Prostate gland (tissue), 2 donors: ENCODE measurements at regions not wholly inside any gene's neighbourhood (a gene's known extent, or its start where the extent isn't known, plus 50 kb on each side); places are given as distances from the start of the nearest gene placed in this dataset.

Experiments
- DNase-seq: peaks from one replicate; pipeline ENCODE4 v3.0.0-alpha.2; 2019; ENCODE audit warnings: low spot score
- H3K27ac ChIP-seq, 2 donors: fragments of 200-600 bp; sonication (generic); 2 replicates each; pipeline ENCODE4 v1.5.1; 2017 to 2019
- H3K27me3 ChIP-seq: fragments of 200-600 bp; sonication (generic); replicated peaks from 2 replicates; pipeline ENCODE4 v1.5.1; 2019; ENCODE audit not compliant: insufficient read depth
- H3K36me3 ChIP-seq, 2 donors: fragments of 200-600 bp; sonication (generic); 1 replicate in 1 of 2; 2 replicates in 1 of 2; pipeline versions ENCODE4 v1.5.1 to v1.8.1; 2017 to 2019
- H3K4me1 ChIP-seq: fragments of 200-600 bp; sonication (generic); replicated peaks from 2 replicates; pipeline ENCODE4 v1.5.1; 2019
- H3K4me3 ChIP-seq, 2 donors: fragments of 200-600 bp; sonication (generic); 2 replicates each; pipeline ENCODE4 v1.5.1; 2017 to 2019
- H3K9me3 ChIP-seq: fragments of 200-600 bp; sonication (generic); 2 replicates; pipeline ENCODE4 v1.5.1; 2017
- POLR2A ChIP-seq: fragments of 450-650 bp; IDR thresholded peaks from one replicate; pipeline ENCODE4 v1.6.1; 2016; ENCODE audit warnings: antibody characterized with exemption, mild to moderate bottlenecking
- POLR2AphosphoS5 ChIP-seq: sonication (generic); formaldehyde crosslinking; IDR thresholded peaks from one replicate; pipeline ENCODE4 v1.6.1; 2017; ENCODE audit warnings: antibody characterized with exemption
- WGBS: methylation state at CpG from one replicate; pipeline ENCODE4 v1.1.5; 2018; 5-methylcytosine and 5-hydroxymethylcytosine counted together
- intact Hi-C: fragments of 100-400 bp; cut with DNase I; formaldehyde crosslinking; loops from one replicate; pipeline ENCODE4 v1.14.2; 2022
- TF ChIP-seq, protein P1 (sequence below), 4 experiments: fragments of 200-600 bp in 2 of 4; fragments of 450-650 bp in 2 of 4; sonication (generic) in 2 of 4; IDR thresholded peaks; 1 replicate in 3 of 4; 2 replicates in 1 of 4; pipeline ENCODE4 v1.5.1; 2016 to 2019; ENCODE audit warnings: antibody characterized with exemption in 4 of 4, mild to moderate bottlenecking in 2 of 4, moderate library complexity in 2 of 4

DNA sequence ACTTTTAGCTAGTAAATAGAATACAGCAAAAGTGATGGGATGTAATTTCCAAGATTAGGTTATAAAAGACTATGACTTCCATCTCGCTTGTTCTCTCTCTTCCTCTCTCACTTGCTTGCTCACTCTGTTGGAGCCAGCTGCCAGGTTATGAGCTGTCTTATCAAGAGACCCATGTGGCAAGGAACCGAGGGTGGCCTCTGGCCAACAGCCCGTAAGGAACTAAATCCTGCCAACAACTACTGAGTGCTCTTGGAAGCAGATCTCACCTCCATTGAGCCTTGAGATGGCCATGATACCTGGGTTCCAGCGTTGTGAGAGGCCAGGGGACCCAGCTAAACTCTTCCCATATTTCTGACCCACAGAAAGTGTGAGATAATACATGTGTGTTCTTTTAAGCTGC, 636.1 kb downstream of the ACTL7B start:
- Histone ChIP-seq H3K9me3 (no peaks in the 10 kb centered on the region), H3K27me3 (no peaks in the 10 kb centered on the region), H3K4me1 (no peaks in the 10 kb centered on the region), H3K36me3 (no peaks in the 10 kb centered on the region), H3K27ac (no peak overlapping the region), H3K4me3 (no peak overlapping the region)
- 88% methylated on average over 4 of the region's 4 CpGs for WGBS
- TF ChIP-seq POLR2A = no peak
- TF ChIP-seq, protein P1, sequence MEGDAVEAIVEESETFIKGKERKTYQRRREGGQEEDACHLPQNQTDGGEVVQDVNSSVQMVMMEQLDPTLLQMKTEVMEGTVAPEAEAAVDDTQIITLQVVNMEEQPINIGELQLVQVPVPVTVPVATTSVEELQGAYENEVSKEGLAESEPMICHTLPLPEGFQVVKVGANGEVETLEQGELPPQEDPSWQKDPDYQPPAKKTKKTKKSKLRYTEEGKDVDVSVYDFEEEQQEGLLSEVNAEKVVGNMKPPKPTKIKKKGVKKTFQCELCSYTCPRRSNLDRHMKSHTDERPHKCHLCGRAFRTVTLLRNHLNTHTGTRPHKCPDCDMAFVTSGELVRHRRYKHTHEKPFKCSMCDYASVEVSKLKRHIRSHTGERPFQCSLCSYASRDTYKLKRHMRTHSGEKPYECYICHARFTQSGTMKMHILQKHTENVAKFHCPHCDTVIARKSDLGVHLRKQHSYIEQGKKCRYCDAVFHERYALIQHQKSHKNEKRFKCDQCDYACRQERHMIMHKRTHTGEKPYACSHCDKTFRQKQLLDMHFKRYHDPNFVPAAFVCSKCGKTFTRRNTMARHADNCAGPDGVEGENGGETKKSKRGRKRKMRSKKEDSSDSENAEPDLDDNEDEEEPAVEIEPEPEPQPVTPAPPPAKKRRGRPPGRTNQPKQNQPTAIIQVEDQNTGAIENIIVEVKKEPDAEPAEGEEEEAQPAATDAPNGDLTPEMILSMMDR (IDR thresholded peaks at IDR 0.05) = no peak
- TF ChIP-seq POLR2AphosphoS5 = no peak
- DNase-seq = no peak
- intact Hi-C loops = no loop called here

DNA sequence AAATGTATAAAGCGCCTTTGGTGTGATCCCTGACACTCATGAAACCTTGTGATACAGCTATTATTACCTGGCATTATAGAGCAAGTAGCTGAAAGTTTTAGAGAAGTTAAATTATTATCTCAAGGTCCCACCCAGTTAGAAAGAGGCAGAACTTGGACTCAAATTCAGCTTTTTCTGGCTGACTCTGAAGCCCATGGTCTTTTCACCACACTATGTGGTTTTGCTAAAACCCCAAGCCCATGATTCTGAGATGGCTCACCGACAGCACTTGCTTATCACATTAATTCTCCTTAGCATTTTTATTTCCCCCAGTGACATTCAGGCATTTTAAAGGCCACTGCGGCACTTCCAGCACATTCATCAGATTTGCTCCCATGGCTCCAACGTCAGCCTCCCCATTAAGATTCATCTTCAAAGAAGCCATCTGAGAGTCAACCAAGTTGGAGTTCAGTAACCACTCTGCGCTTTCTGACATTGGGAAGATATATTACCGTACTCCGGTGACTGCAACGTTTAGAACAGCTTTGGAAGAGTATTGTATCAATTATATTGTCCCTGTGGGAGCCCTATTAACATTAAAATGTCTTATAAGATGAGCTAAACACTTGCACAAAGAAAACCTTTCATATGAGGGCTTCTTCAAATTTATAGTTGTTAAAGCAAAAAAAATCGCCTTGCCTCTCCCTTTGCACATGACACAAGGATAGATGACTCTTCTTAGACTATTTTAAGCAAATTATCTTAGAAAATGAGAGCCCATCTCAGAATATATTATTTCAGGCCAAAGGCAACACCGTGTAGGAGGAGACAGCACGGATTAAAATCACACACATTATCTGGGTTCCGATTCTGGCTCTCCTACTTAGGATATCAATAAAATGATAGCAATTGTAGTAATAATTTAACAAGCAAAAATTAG, 638.1 kb downstream of the ACTL7B start:
- intact Hi-C loops = no loop called here
- no peak overlapping the region for H3K4me3 ChIP-seq
- WGBS = 73% methylated on average over 12 of the region's 12 CpGs
- no peak for DNase-seq
- H3K27ac ChIP-seq = no peak overlapping the region
- no peaks in the 10 kb centered on the region for H3K27me3 ChIP-seq
- H3K4me1 ChIP-seq = no peaks in the 10 kb centered on the region
- TF ChIP-seq, protein P1 (IDR thresholded peaks at IDR 0.05) = no peak
- no peak for TF ChIP-seq POLR2A
- no peak for TF ChIP-seq POLR2AphosphoS5
- H3K36me3 ChIP-seq = no peaks in the 10 kb centered on the region
- H3K9me3 ChIP-seq = no peaks in the 10 kb centered on the region

DNA sequence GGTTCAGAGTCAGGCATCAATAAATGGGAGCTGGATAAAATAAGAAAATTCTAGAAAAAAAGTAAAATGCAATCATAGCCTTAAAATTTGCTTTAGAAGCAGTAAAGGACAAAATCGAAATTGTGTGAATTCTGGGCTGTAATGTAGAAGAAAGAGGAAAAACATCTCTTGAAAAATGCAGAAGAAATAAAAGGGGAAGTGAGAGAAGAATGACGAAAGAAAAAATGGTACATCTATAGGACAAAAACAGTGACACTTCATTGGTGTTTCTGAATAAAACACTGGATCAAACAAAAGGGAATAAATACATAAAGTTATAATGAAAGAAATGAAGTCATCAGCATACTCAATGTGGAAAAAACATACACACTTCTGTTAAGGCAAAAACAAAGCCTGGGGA, 642.3 kb downstream of the ACTL7B start:
- no peak for DNase-seq
- WGBS = 84% methylated on average over 2 of the region's 2 CpGs
- no peaks in the 10 kb centered on the region for H3K27me3 ChIP-seq

DNA sequence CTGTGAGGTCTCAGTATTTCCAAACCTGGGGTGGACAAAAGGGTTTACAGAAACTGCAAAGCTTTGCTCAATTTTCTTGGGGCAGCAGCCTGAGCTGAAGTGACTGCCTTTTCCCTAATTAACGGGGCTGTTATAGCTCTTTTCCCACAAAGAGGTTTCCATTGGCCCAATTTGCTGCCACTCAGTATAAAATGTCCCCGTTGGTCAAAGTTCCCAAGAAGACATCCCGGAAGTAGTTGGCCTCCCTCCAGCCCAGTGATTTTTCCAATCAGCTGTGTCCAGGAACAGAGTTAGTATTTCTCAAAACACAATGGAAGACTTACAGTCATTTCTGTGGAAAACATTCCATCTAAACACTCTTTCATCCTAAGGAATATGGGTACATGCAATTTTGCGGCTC, 643.6 kb downstream of the ACTL7B start:
- Histone ChIP-seq H3K4me3 (no peak overlapping the region), H3K27me3 (no peaks in the 10 kb centered on the region), H3K27ac (no peak overlapping the region), H3K4me1 (no peaks in the 10 kb centered on the region), H3K9me3 (no peaks in the 10 kb centered on the region), H3K36me3 (no peaks in the 10 kb centered on the region)
- WGBS = 83% methylated on average over 4 of the region's 4 CpGs
- TF ChIP-seq, protein P1 (IDR thresholded peaks at IDR 0.05) = no peak
- no peak for TF ChIP-seq POLR2AphosphoS5
- no peak for DNase-seq
- intact Hi-C loops = no loop called here

More for the DNA sequence above, 642.3 kb downstream of the ACTL7B start:
- no peaks in the 10 kb centered on the region for H3K9me3 ChIP-seq
- H3K4me3 ChIP-seq = no peak overlapping the region
- no peak overlapping the region for H3K27ac ChIP-seq
- intact Hi-C loops = no loop called here
- TF ChIP-seq POLR2AphosphoS5 (no peak), POLR2A (no peak)
- TF ChIP-seq, protein P1 (IDR thresholded peaks at IDR 0.05) = no peak
- no peaks in the 10 kb centered on the region for H3K36me3 ChIP-seq
- no peaks in the 10 kb centered on the region for H3K4me1 ChIP-seq

DNA sequence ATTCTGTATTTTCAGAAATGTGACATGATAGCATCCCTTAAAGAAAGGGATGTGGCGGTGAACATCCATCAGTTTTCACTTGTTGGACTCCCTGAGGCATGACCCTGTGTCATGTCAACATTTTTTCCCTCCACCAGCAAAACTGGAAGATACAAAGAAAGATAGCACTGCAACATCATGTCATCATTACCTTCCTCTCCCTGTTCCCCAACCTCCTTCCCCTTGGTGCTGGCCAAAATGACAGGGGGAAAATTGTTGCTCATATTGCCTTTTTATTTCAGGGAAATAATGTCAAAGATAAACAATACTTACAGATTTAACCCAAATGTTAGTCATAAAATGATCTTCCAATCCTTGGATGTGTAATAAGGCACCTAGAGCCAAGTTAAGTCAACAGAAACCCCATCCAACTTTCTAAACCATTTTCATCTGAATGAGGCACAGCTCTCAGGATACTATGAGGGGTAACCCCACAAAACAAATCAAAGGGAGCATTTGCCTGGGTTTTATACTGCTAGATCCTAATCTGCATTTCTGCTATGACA, 644.3 kb downstream of the ACTL7B start:
- intact Hi-C loops = no loop called here
- WGBS = 87% methylated on average over 1 of the region's 1 CpG
- Histone ChIP-seq H3K36me3 (no peaks in the 10 kb centered on the region), H3K9me3 (no peaks in the 10 kb centered on the region), H3K4me1 (no peaks in the 10 kb centered on the region), H3K27ac (no peak overlapping the region), H3K27me3 (no peaks in the 10 kb centered on the region), H3K4me3 (no peak overlapping the region)
- TF ChIP-seq, protein P1 (IDR thresholded peaks at IDR 0.05) = no peak
- TF ChIP-seq POLR2AphosphoS5 = no peak
- DNase-seq = no peak
